Erythroblast (primary cell): ENCODE measurements at regions not wholly inside any gene's neighbourhood (a gene's known extent, or its start where the extent isn't known, plus 50 kb on each side); places are given as distances from the start of the nearest gene placed in this dataset.

ENCODE experiments used
- GATA1 ChIP-seq: IDR thresholded peaks from 2 replicates; pipeline ENCODE4 v1.6.1; 2011; ENCODE audit warnings: low read depth, mild to moderate bottlenecking, control low read depth, low read length, moderate library complexity
- POLR2A ChIP-seq: IDR thresholded peaks from 2 replicates; pipeline ENCODE4 v1.6.1; 2011; ENCODE audit warnings: mild to moderate bottlenecking, low read length

DNA sequence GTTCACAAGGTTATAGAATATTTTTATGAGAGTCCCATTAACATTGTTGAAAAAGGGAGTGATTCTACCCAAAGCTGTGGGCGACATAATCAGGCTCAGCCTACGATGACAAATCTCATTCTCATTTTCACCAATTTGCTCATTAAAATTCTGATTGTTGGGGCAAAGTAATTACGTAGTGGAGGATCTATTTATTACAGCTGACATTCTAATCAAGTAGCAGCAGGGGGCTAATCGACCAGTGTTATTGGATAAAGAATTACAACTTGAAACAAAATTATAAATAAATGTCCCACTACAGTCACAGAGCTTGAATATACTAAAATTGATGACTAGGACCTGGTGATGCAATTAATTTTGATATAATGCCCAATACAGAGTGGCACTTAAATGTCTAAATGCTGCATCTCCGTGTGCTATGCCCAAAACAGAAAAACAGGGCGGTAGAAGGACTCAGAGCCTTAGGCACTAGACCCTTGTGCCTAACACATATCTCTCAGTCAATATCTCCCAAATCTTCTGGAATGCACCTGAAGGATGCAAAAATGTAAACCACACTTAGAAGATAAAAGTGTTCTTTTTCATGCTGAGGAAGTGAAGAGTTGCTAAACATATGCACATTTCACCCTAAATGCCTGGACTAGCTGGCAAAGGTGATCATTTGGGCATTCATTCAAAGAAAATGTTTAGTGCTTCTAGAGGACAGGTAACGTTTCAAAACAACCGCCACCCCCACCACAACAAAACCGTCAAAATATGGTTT is 88.3 kb downstream of the CD24 start:
- TF ChIP-seq POLR2A (no peak), GATA1 (no peak)
